Endothelial cell of umbilical vein (primary cell): ENCODE measurements at regions not wholly inside any gene's neighbourhood (a gene's known extent, or its start where the extent isn't known, plus 50 kb on each side); places are given as distances from the start of the nearest gene placed in this dataset.

Experiments
- BruUV-seq: library from RNA; stranded (reverse); fragments of 400-500 nt; replicated peaks from 2 replicates; lab custom pipeline; 2021; lab: Mats Ljungman, UMichigan
- CTCF ChIA-PET: fragments of 300-600, 350-600 bp; sonication (Branson Sonifier 250); formaldehyde crosslinking; loops from one replicate; lab custom pipeline; 2021; ENCODE audit warnings: antibody characterized with exemption, inconsistent platforms; lab: Charles Lee
- POLR2A ChIA-PET: fragments of 300-600, 350-600 bp; sonication (Branson Sonifier 250); formaldehyde crosslinking; loops from one replicate; lab custom pipeline; 2021; ENCODE audit warnings: antibody characterized with exemption, inconsistent platforms; lab: Charles Lee
- DNase-seq: peaks from one replicate; pipeline ENCODE4 v3.0.0-alpha.2; 2011; ENCODE audit warnings: low read depth, low spot score
- FAIRE-seq: peaks from 2 replicates; lab custom pipeline; 2011; peaks lifted over from hg19 to GRCh38; lab: Jason Lieb, UNC
- H2AFZ ChIP-seq: 2 replicates; pipeline ENCODE4 v1.6.0; 2012; ENCODE audit warnings: low read depth, low read length, control low read depth, inconsistent platforms
- H3K27ac ChIP-seq: 2 replicates; pipeline ENCODE4 v1.5.1; 2011; ENCODE audit warnings: low read depth, mild to moderate bottlenecking, control low read depth, low read length, moderate library complexity; ENCODE audit not compliant: insufficient read depth
- H3K27me3 ChIP-seq, 2 experiments: 2 replicates each; pipeline versions ENCODE4 v1.6.0 to v1.6.1; 2011; ENCODE audit warnings: low read length in 2 of 2, mixed read lengths in 1 of 2; ENCODE audit not compliant: control insufficient read depth in 2 of 2, insufficient read depth in 2 of 2
- H3K36me3 ChIP-seq, 2 experiments: 2 replicates in 1 of 2; 3 replicates in 1 of 2; pipeline ENCODE4 v1.5.1; 2011; ENCODE audit warnings: low read length in 2 of 2, mild to moderate bottlenecking in 1 of 2, moderate library complexity in 1 of 2; ENCODE audit not compliant: control insufficient read depth in 2 of 2, insufficient read depth in 2 of 2; ENCODE audit errors: extremely low read depth in 1 of 2
- H3K4me1 ChIP-seq: 3 replicates; pipeline ENCODE4 v1.5.1; 2011; ENCODE audit warnings: mild to moderate bottlenecking, low read length; ENCODE audit not compliant: control insufficient read depth, insufficient read depth; ENCODE audit errors: extremely low read depth
- H3K4me2 ChIP-seq: 2 replicates; pipeline ENCODE4 v1.6.1; 2011; ENCODE audit warnings: low read length, control low read depth, mixed read lengths; ENCODE audit not compliant: insufficient read depth
- H3K4me3 ChIP-seq, 3 experiments: fragments of 200-600 bp in 1 of 3; sonication (generic), shearing (Covaris generic) in 1 of 3; replicated peaks in 1 of 3; 2 replicates each; pipeline ENCODE4 v1.5.1; 2011 to 2016; ENCODE audit warnings: control low read depth in 3 of 3, low read length in 3 of 3, mild to moderate bottlenecking in 2 of 3, inconsistent platforms in 1 of 3, low read depth in 1 of 3, moderate library complexity in 1 of 3; ENCODE audit not compliant: insufficient read depth in 1 of 3
- H3K79me2 ChIP-seq: 2 replicates; pipeline ENCODE4 v1.6.0; 2012; ENCODE audit warnings: low read length, inconsistent platforms; ENCODE audit not compliant: control insufficient read depth, insufficient read depth
- H3K9ac ChIP-seq: replicated peaks from 2 replicates; pipeline ENCODE3; 2011; ENCODE audit warnings: low read length, control low read depth; ENCODE audit not compliant: insufficient read depth; ENCODE audit errors: extremely low read depth
- H3K9me1 ChIP-seq: replicated peaks from 3 replicates; pipeline ENCODE4 v1.6.0; 2011; ENCODE audit warnings: mild to moderate bottlenecking, low read length; ENCODE audit not compliant: control insufficient read depth, insufficient read depth; ENCODE audit errors: extremely low read depth
- H3K9me3 ChIP-seq: replicated peaks from 2 replicates; pipeline ENCODE4 v1.5.1; 2012; ENCODE audit warnings: low read length, inconsistent platforms; ENCODE audit not compliant: control insufficient read depth, insufficient read depth
- H4K20me1 ChIP-seq: replicated peaks from 2 replicates; pipeline ENCODE3; 2011; ENCODE audit warnings: mild to moderate bottlenecking, low read length; ENCODE audit not compliant: control insufficient read depth, insufficient read depth; ENCODE audit errors: extremely low read depth
- CTCF ChIP-seq, 2 donors: IDR thresholded peaks; 1 replicate in 1 of 2; 2 replicates in 1 of 2; pipeline ENCODE4 v1.5.1; 2011; ENCODE audit warnings: low read length in 2 of 2, mild to moderate bottlenecking in 2 of 2, moderate library complexity in 2 of 2, control low read depth in 1 of 2, inconsistent platforms in 1 of 2, low read depth in 1 of 2; ENCODE audit not compliant: insufficient read depth in 1 of 2; ENCODE audit errors: extremely low read depth in 1 of 2
- EZH2 ChIP-seq: IDR thresholded peaks from 2 replicates; pipeline ENCODE4 v1.6.1; 2012; ENCODE audit warnings: borderline replicate concordance, low read depth, mild to moderate bottlenecking, moderate library complexity, low read length, inconsistent platforms; ENCODE audit not compliant: severe bottlenecking
- GATA2 ChIP-seq: IDR thresholded peaks from 2 replicates; pipeline ENCODE4 v1.7.0; 2011; ENCODE audit warnings: low read depth, mild to moderate bottlenecking, moderate library complexity, mixed read lengths, low read length; ENCODE audit not compliant: insufficient read length, insufficient read depth
- JUN ChIP-seq: IDR thresholded peaks from 2 replicates; pipeline ENCODE4 v1.6.1; 2011; ENCODE audit warnings: borderline replicate concordance, low read depth; ENCODE audit not compliant: insufficient read length, insufficient read depth
- MAX ChIP-seq: IDR thresholded peaks from 2 replicates; pipeline ENCODE4 v1.6.1; 2011; ENCODE audit not compliant: insufficient read depth, insufficient read length
- POLR2A ChIP-seq: IDR thresholded peaks from 2 replicates; pipeline ENCODE4 v1.6.1; 2012; ENCODE audit warnings: low read depth, mild to moderate bottlenecking, control low read depth, low read length
- POLR2AphosphoS5 ChIP-seq: IDR thresholded peaks from 2 replicates; pipeline ENCODE4 v1.6.1; 2012; ENCODE audit warnings: low read depth, mild to moderate bottlenecking, control low read depth, low read length, moderate library complexity; ENCODE audit not compliant: insufficient read depth
- dilution Hi-C: fragments of 300-500 bp; cut with MboI; formaldehyde crosslinking; loops from one replicate; pipeline ENCODE4 v1.15.0; 2019; ENCODE audit warnings: low sequenced_read_pairs; ENCODE audit not compliant: extremely low pct_ligation_motif_present
- intact Hi-C: fragments of 100-400 bp; cut with micrococcal nuclease; formaldehyde crosslinking; loops from one replicate; pipeline ENCODE4 v1.10.0; 2022

GRCh38 chr6:47416396-47417345, 60.9 kb upstream of the CD2AP start:
- dilution Hi-C loops, result no loop called here
- peaks cover 4% of the 10 kb centered on the region for H3K4me1 ChIP-seq
- H3K9ac ChIP-seq, result no peak overlapping the region
- H3K79me2 ChIP-seq, result no peaks in the 10 kb centered on the region
- ChIA-PET POLR2A (interaction anchor here (0.9 kb wide), 1 partner anchor 61 kb away, joined by 3 read pairs; no protein-coding TSS in a partner anchor), CTCF (interaction anchor here (1.9 to 4.1 kb wide), 3 partner anchors 315 to 364 kb away, joined by 4 to 46 read pairs (median 14); no protein-coding TSS in a partner anchor)
- no peak overlapping the region for H3K4me2 ChIP-seq
- DNase-seq, result no peak
- no peaks in the 10 kb centered on the region for H3K27me3 ChIP-seq
- intact Hi-C loops, result loop anchor here (10.0 kb wide), 1 partner anchor 322 kb away; no protein-coding TSS in a partner anchor
- no peaks in the 10 kb centered on the region for H4K20me1 ChIP-seq
- no peak overlapping the region for H2AFZ ChIP-seq
- no peak overlapping the region for H3K4me3 ChIP-seq
- no peak overlapping the region for H3K27ac ChIP-seq
- H3K9me1 ChIP-seq, result no peaks in the 10 kb centered on the region
- no peak for FAIRE-seq
- no peak for TF ChIP-seq JUN
- TF ChIP-seq MAX, result no peak
- TF ChIP-seq GATA2, result no peak
- TF ChIP-seq EZH2, result no peak
- no peak for TF ChIP-seq POLR2A
- no peak for TF ChIP-seq POLR2AphosphoS5
- TF ChIP-seq CTCF (IDR thresholded peaks at IDR 0.05; ENCODE audit: extremely low read depth in 1 of 2, insufficient read depth in 1 of 2, low read depth in 1 of 2, low read length in 2 of 2), result no peak
- no peaks in the 10 kb centered on the region for H3K9me3 ChIP-seq
- no peaks in the 10 kb centered on the region for H3K36me3 ChIP-seq
- no TSS peak for BruUV-seq
